ENCODE measurements at regions not wholly inside any gene's neighbourhood (a gene's known extent, or its start where the extent isn't known, plus 50 kb on each side); places are given as distances from the start of the nearest gene placed in this dataset.

DNA sequence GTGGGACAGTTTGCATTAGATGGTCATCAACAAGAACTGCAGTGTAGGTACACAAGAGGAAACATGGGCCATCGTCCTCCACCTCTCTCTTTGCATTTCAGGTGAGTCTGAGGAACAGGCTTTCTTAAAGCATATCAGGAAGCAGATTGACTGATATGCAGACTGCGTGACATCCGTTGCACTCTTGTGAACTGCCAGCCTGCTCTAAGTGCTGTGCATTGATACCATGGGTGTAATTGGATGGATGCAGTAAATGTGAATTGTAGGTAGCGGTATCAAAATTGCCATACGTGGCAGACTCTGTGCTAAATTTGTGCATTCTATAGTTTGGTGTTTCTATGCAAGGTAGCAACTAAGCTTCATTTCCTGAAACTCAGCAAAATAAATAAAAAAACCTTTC lies 1008.3 kb downstream of the EFNB2 start:
- CTCF ChIA-PET, result no interaction called here
- POLR2A ChIA-PET, result no interaction called here
- H3K9me3 ChIP-seq (ENCODE audit: control insufficient read depth in 1 of 2, insufficient read depth in 1 of 2, low read depth in 1 of 2, low read length in 2 of 2), result no peaks in the 10 kb centered on the region
- no peak overlapping the region for H3K4me3 ChIP-seq (replicated peaks in 1 of 2; ENCODE audit: low read depth in 1 of 2, low read length in 2 of 2)
- H2AFZ ChIP-seq (ENCODE audit: low read depth, low read length, poor library complexity, severe bottlenecking), result no peak overlapping the region
- RAD21 ChIA-PET (ENCODE audit: low non-redundant PET in 1 of 2, low total read pairs in 2 of 2, uncharacterized antibody in 2 of 2, unreplicated experiment in 2 of 2), result no interaction called here
- no peak overlapping the region for H3K4me2 ChIP-seq (ENCODE audit: low read length)
- TF ChIP-seq CEBPB (IDR thresholded peaks at IDR 0.05; ENCODE audit: low read depth) (no peak), EZH2phosphoT487 (IDR thresholded peaks at IDR 0.05; ENCODE audit: borderline replicate concordance) (no peak), FOSL1 (IDR thresholded peaks at IDR 0.05; ENCODE audit: low read depth) (no peak), CBX3 (IDR thresholded peaks at IDR 0.05; ENCODE audit: low read depth) (no peak), SIN3A (IDR thresholded peaks at IDR 0.05; ENCODE audit: low read depth) (no peak), YY1 (IDR thresholded peaks at IDR 0.05; ENCODE audit: extremely low read depth, insufficient replicate concordance, low read depth, low read length) (no peak), ZNF274 (IDR thresholded peaks at IDR 0.05; ENCODE audit: low read depth, low read length) (no peak), EZH2 (IDR thresholded peaks at IDR 0.05) (no peak), POLR2AphosphoS5 (IDR thresholded peaks at IDR 0.05; ENCODE audit: low read depth, low read length) (no peak), ELF1 (IDR thresholded peaks at IDR 0.05; ENCODE audit: borderline replicate concordance, low read depth) (no peak), SP1 (IDR thresholded peaks at IDR 0.05; ENCODE audit: low read depth) (no peak), TCF7L2 (IDR thresholded peaks at IDR 0.05; ENCODE audit: borderline replicate concordance, extremely low read depth, insufficient read depth, insufficient read length) (no peak), ZFX (IDR thresholded peaks at IDR 0.05) (no peak), EGR1 (IDR thresholded peaks at IDR 0.05; ENCODE audit: low read depth) (no peak), SRF (IDR thresholded peaks at IDR 0.05; ENCODE audit: low read depth) (no peak), JUND (IDR thresholded peaks at IDR 0.05) (no peak)
- TF ChIP-seq, protein P1, sequence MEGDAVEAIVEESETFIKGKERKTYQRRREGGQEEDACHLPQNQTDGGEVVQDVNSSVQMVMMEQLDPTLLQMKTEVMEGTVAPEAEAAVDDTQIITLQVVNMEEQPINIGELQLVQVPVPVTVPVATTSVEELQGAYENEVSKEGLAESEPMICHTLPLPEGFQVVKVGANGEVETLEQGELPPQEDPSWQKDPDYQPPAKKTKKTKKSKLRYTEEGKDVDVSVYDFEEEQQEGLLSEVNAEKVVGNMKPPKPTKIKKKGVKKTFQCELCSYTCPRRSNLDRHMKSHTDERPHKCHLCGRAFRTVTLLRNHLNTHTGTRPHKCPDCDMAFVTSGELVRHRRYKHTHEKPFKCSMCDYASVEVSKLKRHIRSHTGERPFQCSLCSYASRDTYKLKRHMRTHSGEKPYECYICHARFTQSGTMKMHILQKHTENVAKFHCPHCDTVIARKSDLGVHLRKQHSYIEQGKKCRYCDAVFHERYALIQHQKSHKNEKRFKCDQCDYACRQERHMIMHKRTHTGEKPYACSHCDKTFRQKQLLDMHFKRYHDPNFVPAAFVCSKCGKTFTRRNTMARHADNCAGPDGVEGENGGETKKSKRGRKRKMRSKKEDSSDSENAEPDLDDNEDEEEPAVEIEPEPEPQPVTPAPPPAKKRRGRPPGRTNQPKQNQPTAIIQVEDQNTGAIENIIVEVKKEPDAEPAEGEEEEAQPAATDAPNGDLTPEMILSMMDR (IDR thresholded peaks at IDR 0.05 in 2 of 3, conservative IDR thresholded peaks at IDR 0.05 in 1 of 3; ENCODE audit: borderline replicate concordance in 1 of 3, insufficient read depth in 1 of 3, low read depth in 2 of 3, low read length in 2 of 3), result no peak
- TF ChIP-seq, protein P2, sequence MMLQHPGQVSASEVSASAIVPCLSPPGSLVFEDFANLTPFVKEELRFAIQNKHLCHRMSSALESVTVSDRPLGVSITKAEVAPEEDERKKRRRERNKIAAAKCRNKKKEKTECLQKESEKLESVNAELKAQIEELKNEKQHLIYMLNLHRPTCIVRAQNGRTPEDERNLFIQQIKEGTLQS (IDR thresholded peaks at IDR 0.05), result no peak
- TF ChIP-seq, protein P3, sequence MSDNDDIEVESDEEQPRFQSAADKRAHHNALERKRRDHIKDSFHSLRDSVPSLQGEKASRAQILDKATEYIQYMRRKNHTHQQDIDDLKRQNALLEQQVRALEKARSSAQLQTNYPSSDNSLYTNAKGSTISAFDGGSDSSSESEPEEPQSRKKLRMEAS (IDR thresholded peaks at IDR 0.05), result no peak
- H3K9me2 ChIP-seq (ENCODE audit: insufficient read depth), result no peaks in the 10 kb centered on the region
- H3K9ac ChIP-seq (ENCODE audit: low read length), result no peak overlapping the region
- no peak overlapping the region for H3K27ac ChIP-seq (ENCODE audit: low read depth, low read length)
- no peaks in the 10 kb centered on the region for H3K27me3 ChIP-seq (ENCODE audit: insufficient read depth, low read length)
- ATAC-seq (no peak), DNase-seq (ENCODE audit: low read depth, low spot score) (no peak)
- no peaks in the 10 kb centered on the region for H3K79me2 ChIP-seq (ENCODE audit: insufficient read depth, low read length)
- no peaks in the 10 kb centered on the region for H4K20me1 ChIP-seq (ENCODE audit: insufficient read depth)
- intact Hi-C loops (cut with micrococcal nuclease), result no loop called here
- H3K36me3 ChIP-seq (ENCODE audit: control insufficient read depth in 1 of 2, insufficient read depth in 2 of 2, low read length in 2 of 2), result no peaks in the 10 kb centered on the region
- no peaks in the 10 kb centered on the region for H3K4me1 ChIP-seq (ENCODE audit: control insufficient read depth in 1 of 2, insufficient read depth in 2 of 2, low read length in 2 of 2)
- BruUV-seq (replicated peaks), result no TSS peak

All from HCT116 (cell line).